Transverse colon (tissue), 4 donors: ENCODE measurements at regions not wholly inside any gene's neighbourhood (a gene's known extent, or its start where the extent isn't known, plus 50 kb on each side); places are given as distances from the start of the nearest gene placed in this dataset.

ENCODE experiments used
- DNase-seq: peaks from one replicate; pipeline ENCODE4 v3.0.0-alpha.2; 2019
- H3K27ac ChIP-seq, 4 donors: fragments of 200-600 bp; sonication (generic); 2 replicates each; pipeline ENCODE4 v1.5.1; 2016 to 2018; ENCODE audit warnings: inconsistent platforms in 4 of 4
- H3K27me3 ChIP-seq: fragments of 200-600 bp; sonication (generic); 2 replicates; pipeline ENCODE4 v1.5.1; 2017; ENCODE audit warnings: inconsistent platforms
- H3K36me3 ChIP-seq, 4 donors: fragments of 200-600 bp; sonication (generic); 2 replicates each; pipeline ENCODE4 v1.5.1; 2017 to 2019; ENCODE audit warnings: inconsistent platforms in 4 of 4
- H3K4me1 ChIP-seq, 4 donors: fragments of 200-600 bp; sonication (generic); 2 replicates each; pipeline ENCODE4 v1.5.1; 2017 to 2020; ENCODE audit warnings: inconsistent platforms in 4 of 4
- H3K4me3 ChIP-seq, 4 donors: fragments of 200-600 bp; sonication (generic); 1 replicate in 1 of 4; 2 replicates in 3 of 4; pipeline versions ENCODE4 v1.5.1 to v1.6.1; 2017 to 2019; ENCODE audit warnings: inconsistent platforms in 4 of 4
- H3K9me3 ChIP-seq, 2 donors: fragments of 200-600 bp; sonication (generic); 2 replicates each; pipeline ENCODE4 v1.5.1; 2017 to 2019; ENCODE audit warnings: inconsistent platforms in 2 of 2
- CTCF ChIP-seq, 5 experiments: fragments of 200-600 bp in 3 of 5; fragments of 450-650 bp in 2 of 5; sonication (generic) in 3 of 5; IDR thresholded peaks; 1 replicate in 2 of 5; 2 replicates in 3 of 5; pipeline ENCODE4 v1.5.1; 2016 to 2017; ENCODE audit warnings: antibody characterized with exemption in 5 of 5, inconsistent platforms in 3 of 5, mild to moderate bottlenecking in 2 of 5, moderate library complexity in 1 of 5
- EP300 ChIP-seq: sonication (generic); formaldehyde crosslinking; IDR thresholded peaks from one replicate; pipeline ENCODE4 v1.6.1; 2017; ENCODE audit warnings: antibody characterized with exemption, low read depth
- POLR2A ChIP-seq: fragments of 450-650 bp; IDR thresholded peaks from one replicate; pipeline ENCODE4 v1.6.1; 2016; ENCODE audit warnings: antibody characterized with exemption, mild to moderate bottlenecking, moderate library complexity
- POLR2AphosphoS5 ChIP-seq, 3 donors: sonication (generic); formaldehyde crosslinking; IDR thresholded peaks; one replicate each; pipeline ENCODE4 v1.6.1; 2016; ENCODE audit warnings: antibody characterized with exemption in 3 of 3
- WGBS, 2 donors: methylation state at CpG; one replicate each; pipeline ENCODE4 v1.1.5; 2018; ENCODE audit warnings: low coverage in 1 of 2; 5-methylcytosine and 5-hydroxymethylcytosine counted together
- in situ Hi-C, 4 donors: fragments of 200-750 bp; cut with MboI; loops; one replicate each; pipeline versions ENCODE4 v1.15.0 to v1.15.1; 2017; ENCODE audit warnings: low sequenced_read_pairs in 3 of 4, low pct_ligation_motif_present in 1 of 4, low pct_unique_long_range_greater_than_20kb in 1 of 4
- intact Hi-C: fragments of 100-400 bp; cut with DNase I; formaldehyde crosslinking; loops from one replicate; pipeline ENCODE4 v1.15.1; 2023; ENCODE audit warnings: low total_unique reads

GRCh38 chr5:50923768-50924494 is 257.5 kb downstream of the PARP8 start:
- TF ChIP-seq POLR2AphosphoS5 (IDR thresholded peaks at IDR 0.05) = no peak
- no peak for TF ChIP-seq CTCF (IDR thresholded peaks at IDR 0.05)
- no peak for TF ChIP-seq POLR2A
- TF ChIP-seq EP300 = no peak
- intact Hi-C loops = no loop called here
- no peaks in the 10 kb centered on the region for H3K4me1 ChIP-seq

GRCh38 chr5:50927953-50928352 is 261.5 kb downstream of the PARP8 start:
- no peak for TF ChIP-seq POLR2AphosphoS5 (IDR thresholded peaks at IDR 0.05)
- Histone ChIP-seq H3K36me3 (no peaks in the 10 kb centered on the region), H3K4me1 (no peaks in the 10 kb centered on the region), H3K27ac (no peak overlapping the region), H3K27me3 (no peaks in the 10 kb centered on the region), H3K4me3 (no peak overlapping the region), H3K9me3 (no peaks in the 10 kb centered on the region)
- no peak for DNase-seq
- in situ Hi-C loops (no loop called here), intact Hi-C loops (no loop called here)

More at GRCh38 chr5:50923768-50924494, 257.5 kb downstream of the PARP8 start:
- Histone ChIP-seq H3K27ac (no peak overlapping the region), H3K9me3 (no peaks in the 10 kb centered on the region), H3K4me3 (no peak overlapping the region), H3K36me3 (no peaks in the 10 kb centered on the region), H3K27me3 (no peaks in the 10 kb centered on the region)
- 80 to 87% methylated on average over 6 to 18 of the region's 18 CpGs for WGBS, 2 donors
- in situ Hi-C loops = no loop called here
- no peak for DNase-seq

- intact Hi-C loops (no loop called here), in situ Hi-C loops (no loop called here)
- TF ChIP-seq POLR2A (no peak), POLR2AphosphoS5 (IDR thresholded peaks at IDR 0.05) (no peak), CTCF (IDR thresholded peaks at IDR 0.05) (no peak), EP300 (no peak)
- Histone ChIP-seq H3K9me3 (no peaks in the 10 kb centered on the region), H3K27me3 (no peaks in the 10 kb centered on the region), H3K4me3 (no peak overlapping the region), H3K4me1 (no peaks in the 10 kb centered on the region), H3K27ac (no peak overlapping the region), H3K36me3 (no peaks in the 10 kb centered on the region)
- DNase-seq = no peak
- 68 to 74% methylated on average over 3 of the region's 3 CpGs for WGBS, 2 donors
Measured at GRCh38 chr5:50929174-50929573, 262.7 kb downstream of the PARP8 start.

- TF ChIP-seq POLR2A (no peak), POLR2AphosphoS5 (IDR thresholded peaks at IDR 0.05) (no peak), CTCF (IDR thresholded peaks at IDR 0.05) (no peak), EP300 (no peak)
- H3K4me3 ChIP-seq = no peak overlapping the region
- H3K9me3 ChIP-seq = no peaks in the 10 kb centered on the region
- DNase-seq = no peak
- intact Hi-C loops = no loop called here
- no peak overlapping the region for H3K27ac ChIP-seq
- no peaks in the 10 kb centered on the region for H3K4me1 ChIP-seq
- H3K36me3 ChIP-seq = no peaks in the 10 kb centered on the region
- no peaks in the 10 kb centered on the region for H3K27me3 ChIP-seq
- 66 to 77% methylated on average over 2 of the region's 2 CpGs for WGBS, 2 donors
- in situ Hi-C loops = no loop called here
Measured at GRCh38 chr5:50934343-50934742, 267.9 kb downstream of the PARP8 start.

GRCh38 chr5:50945139-50945538 is 278.7 kb downstream of the PARP8 start:
- H3K27me3 ChIP-seq = no peaks in the 10 kb centered on the region
- no peak for DNase-seq
- no peak overlapping the region for H3K4me3 ChIP-seq
- H3K4me1 ChIP-seq = no peaks in the 10 kb centered on the region
- no peak overlapping the region for H3K27ac ChIP-seq
- intact Hi-C loops (no loop called here), in situ Hi-C loops (no loop called here)
- TF ChIP-seq POLR2A (no peak), POLR2AphosphoS5 (IDR thresholded peaks at IDR 0.05) (no peak), EP300 (no peak), CTCF (IDR thresholded peaks at IDR 0.05) (no peak)
- no peaks in the 10 kb centered on the region for H3K36me3 ChIP-seq
- 92 to 100% methylated on average over 1 to 2 of the region's 2 CpGs for WGBS, 2 donors
- H3K9me3 ChIP-seq = peaks cover 0 to 3% of the 10 kb centered on the region in 2 donors
